GM23248 (cell line): ENCODE measurements at regions not wholly inside any gene's neighbourhood (a gene's known extent, or its start where the extent isn't known, plus 50 kb on each side); places are given as distances from the start of the nearest gene placed in this dataset.
A peak's percentile ranks its signal among the peaks of the same experiment; 100 is the strongest.

Experiments used
- DNase-seq: peaks from one replicate; pipeline ENCODE4 v3.0.0-alpha.2; 2015
- H2AFZ ChIP-seq: fragments of 200-600 bp; sonication (generic); 2 replicates; pipeline ENCODE4 v1.6.1; 2016; ENCODE audit warnings: antibody characterized with exemption
- H3F3A ChIP-seq: fragments of 200-600 bp; sonication (generic); 2 replicates; pipeline ENCODE4 v1.6.1; 2016; ENCODE audit warnings: mild to moderate bottlenecking, antibody characterized with exemption, mixed run types; ENCODE audit not compliant: insufficient read depth
- H3K27ac ChIP-seq: fragments of 200-600 bp; sonication (generic); 2 replicates; pipeline ENCODE4 v1.5.1; 2016; ENCODE audit warnings: mild to moderate bottlenecking
- H3K27me3 ChIP-seq: fragments of 200-600 bp; sonication (generic); replicated peaks from 2 replicates; pipeline ENCODE4 v1.6.1; 2016; ENCODE audit warnings: mild to moderate bottlenecking; ENCODE audit not compliant: insufficient read depth
- H3K36me3 ChIP-seq: fragments of 200-600 bp; sonication (generic); 2 replicates; pipeline ENCODE4 v1.6.1; 2016; ENCODE audit warnings: low read depth, mild to moderate bottlenecking
- H3K4me1 ChIP-seq: fragments of 200-600 bp; sonication (generic); 2 replicates; pipeline ENCODE4 v1.6.1; 2016; ENCODE audit warnings: mild to moderate bottlenecking; ENCODE audit not compliant: insufficient read depth
- H3K4me2 ChIP-seq: fragments of 200-600 bp; sonication (generic); one replicate; pipeline ENCODE4 v1.6.1; 2016; ENCODE audit warnings: mild to moderate bottlenecking; ENCODE audit not compliant: unreplicated experiment
- H3K4me3 ChIP-seq: fragments of 200-600 bp; sonication (generic); 2 replicates; pipeline ENCODE4 v1.5.1; 2016; ENCODE audit warnings: mild to moderate bottlenecking
- H3K79me2 ChIP-seq: fragments of 200-600 bp; sonication (generic); 2 replicates; pipeline ENCODE4 v1.6.1; 2016; ENCODE audit warnings: mild to moderate bottlenecking; ENCODE audit not compliant: insufficient read depth
- H3K9ac ChIP-seq: fragments of 200-600 bp; sonication (generic); 2 replicates; pipeline ENCODE4 v1.6.1; 2016; ENCODE audit warnings: mild to moderate bottlenecking
- H3K9me2 ChIP-seq: fragments of 200-600 bp; sonication (generic); 2 replicates; pipeline ENCODE4 v1.6.1; 2016; ENCODE audit warnings: mixed run types, mild to moderate bottlenecking, moderate library complexity; ENCODE audit not compliant: insufficient read depth
- H3K9me3 ChIP-seq: fragments of 200-600 bp; sonication (generic); one replicate; pipeline ENCODE4 v1.6.1; 2017; ENCODE audit warnings: low read depth
- H4K20me1 ChIP-seq: fragments of 200-600 bp; sonication (generic); 2 replicates; pipeline ENCODE4 v1.6.0; 2016; ENCODE audit not compliant: insufficient read depth
- EZH2 ChIP-seq: fragments of 200-600 bp; sonication (generic); IDR thresholded peaks from 2 replicates; pipeline ENCODE4 v1.6.1; 2018; ENCODE audit warnings: antibody characterized with exemption, mild to moderate bottlenecking; ENCODE audit not compliant: insufficient read depth, poor library complexity, severe bottlenecking
- EZH2phosphoT487 ChIP-seq: fragments of 200-600 bp; sonication (generic); IDR thresholded peaks from 2 replicates; pipeline ENCODE4 v1.6.1; 2018; ENCODE audit warnings: antibody characterized with exemption, moderate library complexity, mild to moderate bottlenecking, low read depth; ENCODE audit not compliant: insufficient read depth
- WGBS, 2 experiments: methylation state at CpG; one replicate each; pipeline ENCODE4 v1.1.6; 2015 to 2017; ENCODE audit warnings: low lambda C conversion rate in 2 of 2, low coverage in 1 of 2; ENCODE audit errors: missing lambda C conversion rate in 2 of 2; 5-methylcytosine and 5-hydroxymethylcytosine counted together
- in situ Hi-C: fragments of 300-500 bp; cut with MboI; formaldehyde crosslinking; loops from 2 replicates; pipeline ENCODE4 v1.15.0; 2020

DNA sequence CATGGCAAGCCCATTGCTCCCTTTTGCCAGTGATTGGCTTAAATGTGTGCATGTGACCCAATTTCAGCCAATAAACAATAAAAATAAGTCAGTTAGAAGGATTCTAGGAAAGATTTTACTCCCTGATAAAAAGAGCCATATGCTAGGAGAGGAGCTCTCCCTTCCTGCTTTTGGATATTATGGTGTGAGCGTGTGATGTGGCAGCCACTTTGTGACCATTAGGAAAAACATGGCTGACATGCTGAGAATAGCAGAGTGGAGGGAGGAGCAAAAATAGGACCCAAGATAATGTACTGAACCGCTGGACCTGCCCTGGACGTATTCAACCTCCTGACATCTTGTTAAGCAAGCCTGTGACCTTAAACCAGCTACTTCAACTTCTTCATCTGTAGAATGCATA is 160.6 kb upstream of the MLN start:
- Histone ChIP-seq H3K9me3 (no peaks in the 10 kb centered on the region), H3K4me3 (no peak overlapping the region), H3K27me3 (no peaks in the 10 kb centered on the region; the same call in 1 of the 2 replicates), H3F3A (no peaks in the 10 kb centered on the region; the same call in 1 of the 2 replicates), H3K9ac (no peak overlapping the region), H3K27ac (no peak overlapping the region), H2AFZ (no peak overlapping the region), H3K9me2 (no peaks in the 10 kb centered on the region), H3K4me1 (peaks cover 17% of the 10 kb centered on the region; the same call in 1 of the 2 replicates), H3K4me2 (no peak overlapping the region), H3K36me3 (no peaks in the 10 kb centered on the region), H4K20me1 (no peaks in the 10 kb centered on the region), H3K79me2 (no peaks in the 10 kb centered on the region)
- DNase-seq, result no peak
- WGBS, 2 experiments, result 78 to 86% methylated on average over 3 of the region's 3 CpGs
- in situ Hi-C loops, result no loop called here
- TF ChIP-seq EZH2, result no peak
- TF ChIP-seq EZH2phosphoT487, result no peak

DNA sequence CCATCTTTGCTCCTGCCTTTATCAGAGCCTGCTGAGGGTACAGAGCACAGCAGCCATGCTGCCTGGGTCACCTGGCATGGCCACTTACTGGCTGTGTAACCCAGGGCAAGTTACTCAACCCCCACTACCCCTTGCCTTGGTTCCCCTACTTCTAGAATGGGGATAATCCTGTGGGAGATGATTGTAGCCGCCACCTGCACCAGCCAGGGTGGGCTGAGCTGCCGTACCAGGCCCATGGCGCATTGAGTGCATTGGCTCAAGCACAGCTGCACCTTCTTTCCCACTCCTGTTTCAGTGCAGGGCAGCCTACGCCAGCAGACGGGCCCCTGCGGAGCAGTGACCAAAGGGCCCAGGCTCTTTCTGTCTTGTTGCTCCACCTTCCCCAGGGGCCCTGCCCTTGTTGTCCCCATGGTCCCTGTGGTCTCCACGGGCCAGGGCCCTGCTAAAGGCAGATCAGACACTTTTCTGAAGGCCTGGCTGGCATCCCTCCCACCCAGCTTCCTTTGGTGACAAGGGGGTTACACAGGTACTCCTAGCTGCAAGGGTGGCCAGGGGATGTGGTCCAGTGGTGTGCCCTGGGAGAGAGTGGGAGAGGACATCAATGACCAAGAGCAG is 159.4 kb upstream of the MLN start:
- in situ Hi-C loops, result no loop called here
- TF ChIP-seq EZH2phosphoT487 (no peak), EZH2 (no peak)

DNA sequence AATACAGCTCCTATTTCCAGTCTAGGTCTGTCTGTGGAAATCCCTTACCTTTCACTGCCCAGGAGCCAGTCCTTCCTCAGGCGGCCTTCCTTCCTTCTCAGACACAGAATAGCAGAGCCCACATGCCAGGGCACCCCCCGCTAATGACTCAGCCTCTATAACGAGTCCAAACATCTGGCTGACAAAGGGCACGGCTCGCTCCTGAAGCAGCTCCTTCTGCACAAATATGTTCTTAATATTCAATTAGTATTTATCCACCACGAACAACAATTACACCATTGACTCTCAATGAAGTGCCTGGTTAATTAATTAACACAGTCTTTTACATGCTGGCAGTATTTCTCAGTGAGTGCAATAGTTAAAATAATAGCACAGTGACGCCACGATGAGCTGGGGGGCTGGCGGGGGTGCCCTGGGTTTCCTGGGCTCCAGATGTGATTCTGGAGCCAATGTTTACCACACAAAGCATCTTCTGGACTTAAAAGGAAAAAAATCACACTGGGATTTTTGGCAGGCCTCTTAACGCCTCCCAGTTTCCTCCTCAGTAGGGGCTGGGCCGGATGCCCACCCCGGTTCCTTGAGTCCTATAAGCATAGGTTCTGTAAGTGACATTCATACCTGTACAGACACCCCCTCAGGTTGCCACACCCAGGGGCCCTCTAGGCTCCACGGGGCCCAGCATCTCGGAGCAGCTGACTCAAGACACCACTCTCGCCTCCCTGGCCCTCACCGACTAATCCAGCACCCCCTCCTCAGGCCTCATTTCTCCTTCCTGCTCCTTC is 158.6 kb upstream of the MLN start:
- no peak overlapping the region for H3K27ac ChIP-seq
- H3K9me2 ChIP-seq, result no peaks in the 10 kb centered on the region
- H3F3A ChIP-seq, result no peaks in the 10 kb centered on the region
- peak overlapping the region; percentile 13 for H3K4me2 ChIP-seq
- H3K79me2 ChIP-seq, result no peaks in the 10 kb centered on the region
- peak; percentile 89 for DNase-seq
- H3K9me3 ChIP-seq, result no peaks in the 10 kb centered on the region
- no peaks in the 10 kb centered on the region; the same call in 1 of the 2 replicates for H3K27me3 ChIP-seq
- H3K9ac ChIP-seq, result no peak overlapping the region
- 21 to 22% methylated on average over 16 of the region's 16 CpGs for WGBS, 2 experiments
- no peak overlapping the region for H2AFZ ChIP-seq
- no peak for TF ChIP-seq EZH2
- TF ChIP-seq EZH2phosphoT487, result no peak
- H3K4me1 ChIP-seq, result 0 out of 2 replicates have a peak, but pooled peaks cover 7% of the 10 kb centered on the region
- H4K20me1 ChIP-seq, result no peaks in the 10 kb centered on the region
- in situ Hi-C loops, result no loop called here
- H3K36me3 ChIP-seq, result no peaks in the 10 kb centered on the region
- H3K4me3 ChIP-seq, result no peak overlapping the region

More for the DNA sequence above, 159.4 kb upstream of the MLN start:
- peaks cover 11% of the 10 kb centered on the region; the same call in 1 of the 2 replicates for H3K4me1 ChIP-seq
- no peaks in the 10 kb centered on the region; the same call in 1 of the 2 replicates for H3F3A ChIP-seq
- no peaks in the 10 kb centered on the region for H4K20me1 ChIP-seq
- H3K4me3 ChIP-seq, result no peak overlapping the region
- no peak overlapping the region for H3K4me2 ChIP-seq
- no peak overlapping the region for H2AFZ ChIP-seq
- H3K9me3 ChIP-seq, result no peaks in the 10 kb centered on the region
- no peaks in the 10 kb centered on the region for H3K9me2 ChIP-seq
- no peaks in the 10 kb centered on the region for H3K79me2 ChIP-seq
- 87 to 96% methylated on average over 7 of the region's 7 CpGs for WGBS, 2 experiments
- DNase-seq, result no peak
- no peak overlapping the region for H3K27ac ChIP-seq
- no peaks in the 10 kb centered on the region for H3K36me3 ChIP-seq
- no peaks in the 10 kb centered on the region; the same call in 1 of the 2 replicates for H3K27me3 ChIP-seq
- H3K9ac ChIP-seq, result no peak overlapping the region

DNA sequence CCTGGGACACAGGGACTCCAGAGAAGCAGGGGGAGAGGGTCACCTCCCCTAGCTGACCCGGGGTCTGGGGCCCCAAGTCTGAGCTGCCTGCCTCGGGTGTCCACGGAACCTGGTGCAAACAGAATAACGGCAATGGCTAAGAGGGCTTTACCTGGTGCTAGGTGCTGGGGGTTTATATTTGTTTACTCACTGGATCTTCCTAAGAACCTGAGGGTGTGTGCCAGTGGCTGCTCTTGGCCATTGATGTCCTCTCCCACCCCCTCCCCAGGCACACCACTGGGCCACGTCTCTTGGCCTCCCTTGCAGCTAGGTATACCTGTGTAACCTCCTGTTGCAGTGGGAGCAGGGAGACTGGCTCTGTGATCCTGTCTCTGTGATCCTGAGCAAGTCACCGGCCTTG is 157.9 kb upstream of the MLN start:
- no peak for DNase-seq
- Histone ChIP-seq H3K27me3 (no peaks in the 10 kb centered on the region; the same call in 1 of the 2 replicates), H3F3A (no peaks in the 10 kb centered on the region), H3K4me2 (no peak overlapping the region), H3K9me3 (no peaks in the 10 kb centered on the region), H4K20me1 (no peaks in the 10 kb centered on the region), H3K9ac (no peak overlapping the region), H3K36me3 (no peaks in the 10 kb centered on the region), H3K79me2 (no peaks in the 10 kb centered on the region), H3K4me1 (0 out of 2 replicates have a peak, but pooled peaks cover 7% of the 10 kb centered on the region), H3K4me3 (no peak overlapping the region), H3K27ac (no peak overlapping the region), H2AFZ (no peak overlapping the region), H3K9me2 (no peaks in the 10 kb centered on the region)
- WGBS, 2 experiments, result 70 to 85% methylated on average over 6 of the region's 6 CpGs
- in situ Hi-C loops, result no loop called here
- TF ChIP-seq EZH2phosphoT487 (no peak), EZH2 (no peak)
